Prostate gland (tissue), 2 donors: ENCODE measurements at regions not wholly inside any gene's neighbourhood (a gene's known extent, or its start where the extent isn't known, plus 50 kb on each side); places are given as distances from the start of the nearest gene placed in this dataset.

Experiments used
- DNase-seq: peaks from one replicate; pipeline ENCODE4 v3.0.0-alpha.2; 2019; ENCODE audit warnings: low spot score
- H3K27ac ChIP-seq, 2 donors: fragments of 200-600 bp; sonication (generic); 2 replicates each; pipeline ENCODE4 v1.5.1; 2017 to 2019
- H3K27me3 ChIP-seq: fragments of 200-600 bp; sonication (generic); replicated peaks from 2 replicates; pipeline ENCODE4 v1.5.1; 2019; ENCODE audit not compliant: insufficient read depth
- H3K36me3 ChIP-seq, 2 donors: fragments of 200-600 bp; sonication (generic); 1 replicate in 1 of 2; 2 replicates in 1 of 2; pipeline versions ENCODE4 v1.5.1 to v1.8.1; 2017 to 2019
- H3K4me1 ChIP-seq: fragments of 200-600 bp; sonication (generic); replicated peaks from 2 replicates; pipeline ENCODE4 v1.5.1; 2019
- H3K4me3 ChIP-seq, 2 donors: fragments of 200-600 bp; sonication (generic); 2 replicates each; pipeline ENCODE4 v1.5.1; 2017 to 2019
- H3K9me3 ChIP-seq: fragments of 200-600 bp; sonication (generic); 2 replicates; pipeline ENCODE4 v1.5.1; 2017
- CTCF ChIP-seq, 4 experiments: fragments of 200-600 bp in 2 of 4; fragments of 450-650 bp in 2 of 4; sonication (generic) in 2 of 4; IDR thresholded peaks; 1 replicate in 3 of 4; 2 replicates in 1 of 4; pipeline ENCODE4 v1.5.1; 2016 to 2019; ENCODE audit warnings: antibody characterized with exemption in 4 of 4, mild to moderate bottlenecking in 2 of 4, moderate library complexity in 2 of 4
- POLR2A ChIP-seq: fragments of 450-650 bp; IDR thresholded peaks from one replicate; pipeline ENCODE4 v1.6.1; 2016; ENCODE audit warnings: antibody characterized with exemption, mild to moderate bottlenecking
- POLR2AphosphoS5 ChIP-seq: sonication (generic); formaldehyde crosslinking; IDR thresholded peaks from one replicate; pipeline ENCODE4 v1.6.1; 2017; ENCODE audit warnings: antibody characterized with exemption
- WGBS: methylation state at CpG from one replicate; pipeline ENCODE4 v1.1.5; 2018; 5-methylcytosine and 5-hydroxymethylcytosine counted together
- intact Hi-C: fragments of 100-400 bp; cut with DNase I; formaldehyde crosslinking; loops from one replicate; pipeline ENCODE4 v1.14.2; 2022

GRCh38 chr9:87292449-87293191 is 205.0 kb upstream of the DAPK1 start:
- intact Hi-C loops: no loop called here
- H3K36me3 ChIP-seq: no peaks in the 10 kb centered on the region
- H3K27me3 ChIP-seq: no peaks in the 10 kb centered on the region
- no peak overlapping the region for H3K4me3 ChIP-seq
- H3K27ac ChIP-seq: no peak overlapping the region
- TF ChIP-seq CTCF (IDR thresholded peaks at IDR 0.05) (no peak), POLR2A (no peak), POLR2AphosphoS5 (no peak)
- H3K4me1 ChIP-seq: no peaks in the 10 kb centered on the region
- DNase-seq: no peak
- WGBS: 67% methylated on average over 2 of the region's 2 CpGs
- no peaks in the 10 kb centered on the region for H3K9me3 ChIP-seq

GRCh38 chr9:87294126-87294525 is 203.5 kb upstream of the DAPK1 start:
- no peak overlapping the region for H3K4me3 ChIP-seq
- H3K27ac ChIP-seq: no peak overlapping the region
- intact Hi-C loops: no loop called here
- H3K4me1 ChIP-seq: no peaks in the 10 kb centered on the region
- TF ChIP-seq POLR2A (no peak), CTCF (IDR thresholded peaks at IDR 0.05) (no peak), POLR2AphosphoS5 (no peak)
- WGBS: 90% methylated on average over 2 of the region's 2 CpGs
- H3K27me3 ChIP-seq: no peaks in the 10 kb centered on the region
- DNase-seq: no peak
- no peaks in the 10 kb centered on the region for H3K9me3 ChIP-seq
- no peaks in the 10 kb centered on the region for H3K36me3 ChIP-seq

- intact Hi-C loops: no loop called here
- Histone ChIP-seq H3K9me3 (no peaks in the 10 kb centered on the region), H3K4me3 (no peak overlapping the region), H3K4me1 (no peaks in the 10 kb centered on the region), H3K27me3 (no peaks in the 10 kb centered on the region), H3K27ac (no peak overlapping the region), H3K36me3 (no peaks in the 10 kb centered on the region)
- no peak for TF ChIP-seq POLR2A
- no peak for TF ChIP-seq POLR2AphosphoS5
- TF ChIP-seq CTCF (IDR thresholded peaks at IDR 0.05): no peak
- 63% methylated on average over 2 of the region's 2 CpGs for WGBS
- DNase-seq: no peak
Measured at GRCh38 chr9:87300915-87301314, 196.8 kb upstream of the DAPK1 start.

- no peak for DNase-seq
- Histone ChIP-seq H3K27ac (no peak overlapping the region), H3K36me3 (no peaks in the 10 kb centered on the region), H3K4me3 (no peak overlapping the region), H3K9me3 (no peaks in the 10 kb centered on the region), H3K4me1 (no peaks in the 10 kb centered on the region), H3K27me3 (no peaks in the 10 kb centered on the region)
- no peak for TF ChIP-seq CTCF (IDR thresholded peaks at IDR 0.05)
- no peak for TF ChIP-seq POLR2AphosphoS5
- TF ChIP-seq POLR2A: no peak
- intact Hi-C loops: no loop called here
Measured at GRCh38 chr9:87301371-87301770, 196.3 kb upstream of the DAPK1 start.

- Histone ChIP-seq H3K4me1 (no peaks in the 10 kb centered on the region), H3K27me3 (no peaks in the 10 kb centered on the region), H3K9me3 (no peaks in the 10 kb centered on the region), H3K4me3 (no peak overlapping the region), H3K36me3 (no peaks in the 10 kb centered on the region), H3K27ac (no peak overlapping the region)
- DNase-seq: no peak
- no peak for TF ChIP-seq CTCF (IDR thresholded peaks at IDR 0.05)
- TF ChIP-seq POLR2A: no peak
- no peak for TF ChIP-seq POLR2AphosphoS5
- intact Hi-C loops: no loop called here
- WGBS: 59% methylated on average over 7 of the region's 7 CpGs
Measured at GRCh38 chr9:87305151-87305550, 192.5 kb upstream of the DAPK1 start.
